HepG2 (cell line): ENCODE measurements at regions not wholly inside any gene's neighbourhood (a gene's known extent, or its start where the extent isn't known, plus 50 kb on each side); places are given as distances from the start of the nearest gene placed in this dataset.

Experiments used
- ARNT2 ChIP-seq: sonication (generic); formaldehyde crosslinking; IDR thresholded peaks from 2 replicates; pipeline ENCODE4 v1.8.0; 2022; ENCODE audit warnings: mild to moderate bottlenecking, low read depth, missing genetic modification reagents, moderate library complexity
- ATF3 ChIP-seq: sonication (generic); formaldehyde crosslinking; IDR thresholded peaks from 2 replicates; pipeline ENCODE4 v1.4.0; 2020; ENCODE audit warnings: missing genetic modification reagents
- CEBPB ChIP-seq: IDR thresholded peaks from 2 replicates; pipeline ENCODE4 v1.6.1; 2011; ENCODE audit warnings: low read depth, low read length, improper control_type of control experiment, borderline replicate concordance
- HBP1 ChIP-seq: IDR thresholded peaks from 2 replicates; pipeline ENCODE4 v1.6.1; 2016; ENCODE audit warnings: low read depth, control low read depth
- HDAC6 ChIP-seq: fragments of 200-600 bp; sonication (generic); IDR thresholded peaks from 2 replicates; pipeline ENCODE4 v1.7.0; 2017; ENCODE audit warnings: mild to moderate bottlenecking, antibody characterized with exemption, low read length, low read depth
- REPIN1 ChIP-seq: sonication (generic); formaldehyde crosslinking; IDR thresholded peaks from 2 replicates; pipeline ENCODE4 v1.8.0; 2022; ENCODE audit warnings: missing genetic modification reagents, low read depth, mild to moderate bottlenecking, borderline replicate concordance
- SNAPC4 ChIP-seq: sonication (generic); formaldehyde crosslinking; IDR thresholded peaks from 2 replicates; pipeline ENCODE4 v1.4.0; 2020; ENCODE audit warnings: mild to moderate bottlenecking, missing genetic modification reagents
- SP4 ChIP-seq: sonication (generic); formaldehyde crosslinking; IDR thresholded peaks from 2 replicates; pipeline ENCODE4 v1.8.1; 2023; ENCODE audit warnings: mild to moderate bottlenecking, missing genetic modification reagents
- TMF1 ChIP-seq: sonication (generic); formaldehyde crosslinking; IDR thresholded peaks from 2 replicates; pipeline ENCODE4 v1.8.1; 2022; ENCODE audit warnings: low read depth, missing genetic modification reagents
- ZIK1 ChIP-seq: sonication (generic); formaldehyde crosslinking; IDR thresholded peaks from 2 replicates; pipeline ENCODE4 v1.5.0; 2020; ENCODE audit warnings: mild to moderate bottlenecking, low read depth, missing genetic modification reagents, borderline replicate concordance
- ZMYM2 ChIP-seq: sonication (generic); formaldehyde crosslinking; IDR thresholded peaks from 2 replicates; pipeline ENCODE4 v1.8.0; 2022; ENCODE audit warnings: mild to moderate bottlenecking, missing genetic modification reagents
- ZNF12 ChIP-seq: sonication (generic); formaldehyde crosslinking; IDR thresholded peaks from 2 replicates; pipeline ENCODE4 v1.5.0; 2020; ENCODE audit warnings: missing genetic modification reagents
- ZNF143 ChIP-seq: sonication (generic); formaldehyde crosslinking; IDR thresholded peaks from 2 replicates; pipeline ENCODE4 v1.4.0; 2020; ENCODE audit warnings: missing genetic modification reagents
- ZNF367 ChIP-seq: sonication (generic); formaldehyde crosslinking; IDR thresholded peaks from 2 replicates; pipeline ENCODE4 v1.4.0; 2020; ENCODE audit warnings: missing genetic modification reagents, borderline replicate concordance
- ZNF564 ChIP-seq: sonication (generic); formaldehyde crosslinking; IDR thresholded peaks from 2 replicates; pipeline ENCODE4 v1.8.1; 2023; ENCODE audit warnings: mild to moderate bottlenecking, missing genetic modification reagents
- ZNF605 ChIP-seq: sonication (generic); formaldehyde crosslinking; IDR thresholded peaks from 2 replicates; pipeline ENCODE4 v1.8.0; 2022; ENCODE audit warnings: mild to moderate bottlenecking, missing genetic modification reagents
- ZNF747 ChIP-seq: sonication (generic); formaldehyde crosslinking; IDR thresholded peaks from 2 replicates; pipeline ENCODE4 v1.8.1; 2023; ENCODE audit warnings: missing genetic modification reagents, mild to moderate bottlenecking, borderline replicate concordance
- ZNF772 ChIP-seq: sonication (generic); formaldehyde crosslinking; IDR thresholded peaks from 2 replicates; pipeline ENCODE4 v1.5.0; 2020; ENCODE audit warnings: mild to moderate bottlenecking, missing genetic modification reagents
- ZNF773 ChIP-seq: sonication (generic); formaldehyde crosslinking; IDR thresholded peaks from 2 replicates; pipeline ENCODE4 v1.4.0; 2020; ENCODE audit warnings: missing genetic modification reagents, borderline replicate concordance
- ZSCAN31 ChIP-seq: sonication (generic); formaldehyde crosslinking; IDR thresholded peaks from 2 replicates; pipeline ENCODE4 v1.5.0; 2020; ENCODE audit warnings: low read depth, mild to moderate bottlenecking, missing genetic modification reagents
- TF ChIP-seq, protein P1 (sequence below): sonication (generic); formaldehyde crosslinking; IDR thresholded peaks from 2 replicates; pipeline ENCODE4 v1.4.0; 2020; ENCODE audit warnings: missing genetic modification reagents

DNA sequence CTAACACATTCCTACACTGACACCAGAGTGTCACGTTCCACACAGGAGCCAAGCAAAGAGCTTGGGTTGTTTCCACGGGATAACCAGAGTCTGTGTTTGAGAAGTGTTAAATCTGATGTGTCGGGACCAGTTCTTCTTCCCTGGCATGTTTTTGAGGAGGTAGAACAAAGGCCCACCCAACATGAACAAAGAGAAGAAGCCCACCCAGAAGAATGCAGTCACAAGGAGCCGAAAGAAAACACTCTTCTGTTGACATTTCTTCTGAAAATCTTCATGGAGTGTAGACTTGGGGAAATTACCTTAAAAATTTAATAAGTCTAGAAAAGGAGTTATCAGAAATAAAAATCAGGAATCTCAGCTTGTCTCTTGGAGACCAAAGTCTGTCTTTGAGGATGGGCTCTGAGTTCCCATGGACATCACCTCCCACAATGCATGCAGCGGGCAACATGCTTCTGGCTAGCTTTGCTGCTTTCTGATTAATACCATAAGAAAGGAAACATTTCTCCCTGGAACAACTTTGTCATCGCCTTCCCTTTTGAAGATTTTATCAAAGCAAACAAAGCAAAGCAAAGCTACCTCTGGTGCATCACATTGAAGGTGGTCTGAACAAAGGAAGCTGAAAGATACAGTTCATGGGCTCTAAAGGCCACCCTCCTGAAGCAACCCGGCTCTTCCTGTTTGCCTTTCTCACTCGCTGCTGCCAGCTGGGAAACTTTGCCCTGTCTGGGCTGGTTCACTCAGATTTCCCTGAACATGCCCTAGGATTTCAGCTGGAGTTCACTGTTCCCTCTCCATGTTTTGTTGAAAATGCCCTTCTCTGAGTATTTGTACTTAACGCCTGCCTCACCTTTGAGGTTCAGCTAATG lies 448.1 kb downstream of the KIF16B start (continued):
- 0 out of 2 replicates have a peak, but pooled peaks have one; percentile 73 for TF ChIP-seq ZNF564 (CRISPR knock-in tag)
- TF ChIP-seq ZIK1 (CRISPR knock-in tag), result no peak
- no peak for TF ChIP-seq SNAPC4 (CRISPR knock-in tag)
- TF ChIP-seq, protein P1, sequence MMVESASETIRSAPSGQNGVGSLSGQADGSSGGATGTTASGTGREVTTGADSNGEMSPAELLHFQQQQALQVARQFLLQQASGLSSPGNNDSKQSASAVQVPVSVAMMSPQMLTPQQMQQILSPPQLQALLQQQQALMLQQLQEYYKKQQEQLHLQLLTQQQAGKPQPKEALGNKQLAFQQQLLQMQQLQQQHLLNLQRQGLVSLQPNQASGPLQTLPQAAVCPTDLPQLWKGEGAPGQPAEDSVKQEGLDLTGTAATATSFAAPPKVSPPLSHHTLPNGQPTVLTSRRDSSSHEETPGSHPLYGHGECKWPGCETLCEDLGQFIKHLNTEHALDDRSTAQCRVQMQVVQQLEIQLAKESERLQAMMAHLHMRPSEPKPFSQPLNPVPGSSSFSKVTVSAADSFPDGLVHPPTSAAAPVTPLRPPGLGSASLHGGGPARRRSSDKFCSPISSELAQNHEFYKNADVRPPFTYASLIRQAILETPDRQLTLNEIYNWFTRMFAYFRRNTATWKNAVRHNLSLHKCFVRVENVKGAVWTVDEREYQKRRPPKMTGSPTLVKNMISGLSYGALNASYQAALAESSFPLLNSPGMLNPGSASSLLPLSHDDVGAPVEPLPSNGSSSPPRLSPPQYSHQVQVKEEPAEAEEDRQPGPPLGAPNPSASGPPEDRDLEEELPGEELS (CRISPR knock-in tag), result peak; percentile 76
- TF ChIP-seq ZNF773 (CRISPR knock-in tag), result no peak
- no peak for TF ChIP-seq HDAC6
- no peak for TF ChIP-seq SP4 (CRISPR knock-in tag)
- TF ChIP-seq CEBPB, result no peak
- TF ChIP-seq ZMYM2 (CRISPR knock-in tag), result no peak
- no peak for TF ChIP-seq ATF3 (CRISPR knock-in tag)
- 0 out of 2 replicates have a peak, but pooled peaks have one; percentile 34 for TF ChIP-seq ZSCAN31 (CRISPR knock-in tag)
- TF ChIP-seq ZNF143 (CRISPR knock-in tag), result peak; percentile 55; the same call in 1 of the 2 replicates
- TF ChIP-seq ZNF605 (CRISPR knock-in tag), result no peak
- no peak; the same call in 1 of the 2 replicates for TF ChIP-seq HBP1
- TF ChIP-seq ARNT2 (CRISPR knock-in tag), result no peak
- TF ChIP-seq ZNF367 (CRISPR knock-in tag), result no peak
- no peak for TF ChIP-seq ZNF772 (CRISPR knock-in tag)
- no peak for TF ChIP-seq TMF1 (CRISPR knock-in tag)
- TF ChIP-seq REPIN1, result 0 out of 2 replicates have a peak, but pooled peaks have one; percentile 20
- TF ChIP-seq ZNF12 (CRISPR knock-in tag), result no peak
- TF ChIP-seq ZNF747 (CRISPR knock-in tag), result no peak
